GM18873 (cell line): ENCODE measurements at regions not wholly inside any gene's neighbourhood (a gene's known extent, or its start where the extent isn't known, plus 50 kb on each side); places are given as distances from the start of the nearest gene placed in this dataset.

Source experiments
- ATAC-seq: cut with Tn5 transposase; IDR thresholded peaks from one replicate; pipeline ENCODE4 v1.9.1; 2021; ENCODE audit warnings: mild to moderate bottlenecking, moderate library complexity, moderate number of reproducible peaks; ENCODE audit not compliant: unreplicated experiment, low FRiP score

DNA sequence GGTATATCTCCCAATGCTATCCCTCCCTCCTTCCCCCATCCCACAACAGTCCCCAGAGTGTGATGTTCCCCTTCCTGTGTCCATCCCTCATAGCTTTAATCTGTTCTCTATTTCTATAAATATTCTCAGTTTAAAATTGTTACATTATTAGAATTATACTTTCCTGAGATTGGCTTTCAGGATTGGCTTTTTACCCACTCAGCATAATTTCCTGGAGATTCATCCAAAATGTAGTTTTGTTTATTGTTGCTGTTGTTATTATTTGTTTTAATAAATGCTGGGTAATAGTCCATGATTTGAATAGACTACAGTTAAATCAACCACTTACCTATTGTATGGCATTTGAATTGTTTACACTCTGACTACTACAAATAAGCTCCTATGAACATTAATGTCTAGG lies 936.4 kb downstream of the FAT4 start:
- ATAC-seq, result no peak

DNA sequence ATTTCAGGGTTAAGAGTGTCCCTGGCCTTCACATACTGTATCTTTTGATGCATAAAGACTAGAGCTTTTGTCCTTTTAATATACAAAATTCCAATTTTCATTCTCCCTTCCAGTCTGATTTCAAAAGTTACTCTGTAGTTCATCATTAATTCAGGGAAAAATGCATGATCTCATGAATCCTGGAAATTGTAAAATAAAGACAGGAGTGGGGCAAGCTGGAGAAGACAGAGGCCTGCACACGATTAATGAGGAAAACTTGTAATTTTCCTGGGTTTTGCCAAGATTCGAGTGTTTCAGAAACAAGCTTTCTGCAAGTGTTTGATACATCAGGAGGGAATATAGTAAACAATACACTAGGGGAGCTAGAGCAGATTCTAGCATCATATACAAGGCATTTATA lies 947.9 kb downstream of the FAT4 start:
- ATAC-seq, result no peak

DNA sequence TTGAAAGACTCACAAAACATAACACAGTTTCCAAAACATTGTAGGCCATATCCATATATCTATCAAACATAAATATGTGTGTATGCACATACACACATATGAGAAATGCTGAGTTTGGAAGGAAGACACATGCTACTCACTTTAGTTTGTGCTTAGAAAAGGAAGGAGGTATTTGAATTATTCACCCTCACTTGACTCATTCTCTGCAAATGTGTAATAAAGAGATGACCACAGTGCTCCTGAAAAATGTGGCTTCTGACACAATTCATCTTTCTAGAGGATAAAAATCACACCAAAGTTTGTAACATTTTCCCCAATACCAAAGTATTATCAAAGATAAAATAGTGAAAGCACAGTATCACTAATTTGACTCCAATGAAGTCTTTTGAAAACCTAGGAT lies 950.1 kb downstream of the FAT4 start:
- no peak for ATAC-seq

DNA sequence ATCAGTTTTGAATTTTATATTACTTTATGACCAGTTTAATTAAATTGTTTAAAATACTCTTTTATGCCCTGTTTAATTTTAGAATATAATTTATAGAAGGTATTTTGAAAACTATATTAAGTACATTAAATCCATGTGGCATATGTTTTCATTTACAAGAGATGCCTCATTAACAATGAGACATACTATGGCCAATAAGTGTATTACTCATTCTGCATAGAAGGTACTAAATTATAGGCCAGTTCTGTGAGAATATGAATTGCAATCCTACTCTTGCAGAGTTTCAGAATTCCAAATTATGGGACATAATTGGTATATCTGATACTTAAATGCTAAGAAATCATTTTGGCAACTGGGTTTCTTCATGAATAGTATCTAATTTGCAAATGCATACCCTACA lies 951.1 kb downstream of the FAT4 start:
- no peak for ATAC-seq

DNA sequence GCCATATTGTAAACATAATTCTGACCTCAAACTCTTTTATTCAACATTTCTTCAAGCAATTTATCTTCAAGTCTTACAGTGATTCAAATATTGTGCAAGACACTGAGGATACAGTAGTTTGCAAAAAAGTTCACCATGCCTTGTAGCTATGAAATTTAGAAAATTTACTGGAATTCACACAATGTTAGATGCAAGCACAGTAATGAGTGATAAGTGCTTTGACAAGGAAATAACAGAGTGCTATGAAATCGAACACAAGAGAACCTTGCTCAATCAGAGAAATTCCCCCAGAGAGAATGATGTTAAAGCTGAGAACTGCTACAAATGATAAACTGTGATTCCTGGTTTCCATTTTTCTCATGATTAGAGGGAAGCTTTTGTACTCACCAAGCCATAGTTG lies 952.9 kb downstream of the FAT4 start:
- ATAC-seq, result no peak

DNA sequence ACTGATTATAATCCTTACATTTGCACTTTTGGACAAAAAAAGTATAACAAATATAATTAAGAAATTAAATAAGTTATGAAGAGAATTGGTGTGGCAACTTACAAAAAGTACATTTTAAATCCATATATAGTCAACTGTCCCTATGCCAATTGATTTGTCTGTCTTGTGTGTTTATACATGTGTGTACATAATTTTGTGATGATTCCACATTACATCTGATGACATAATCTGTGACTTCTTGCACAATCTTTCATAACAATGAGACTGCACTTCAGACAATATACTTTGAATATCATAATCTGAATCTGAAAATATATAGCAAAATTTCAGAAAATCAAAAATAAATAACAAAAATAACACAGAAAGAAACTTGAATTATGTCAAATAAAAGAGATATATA lies 953.4 kb downstream of the FAT4 start:
- ATAC-seq, result no peak

DNA sequence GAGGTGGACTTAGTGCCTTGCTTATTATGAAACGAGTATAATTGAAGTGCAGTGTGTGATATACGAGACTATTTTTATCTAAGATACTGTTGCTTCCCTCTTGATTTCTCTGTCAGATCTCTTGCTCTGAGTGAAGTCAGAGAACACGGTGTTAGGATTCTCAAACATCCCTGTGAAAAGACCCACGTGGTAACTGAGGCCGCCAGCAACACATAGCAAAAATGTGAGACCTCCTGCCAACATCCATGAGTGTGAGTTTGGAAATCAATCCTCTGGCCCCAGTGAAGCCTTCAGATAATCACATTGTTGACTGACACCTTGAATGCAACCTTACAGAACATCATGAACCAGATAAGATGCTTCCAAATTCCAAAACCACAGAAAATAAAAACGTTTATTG lies 954.4 kb downstream of the FAT4 start:
- ATAC-seq, result no peak

DNA sequence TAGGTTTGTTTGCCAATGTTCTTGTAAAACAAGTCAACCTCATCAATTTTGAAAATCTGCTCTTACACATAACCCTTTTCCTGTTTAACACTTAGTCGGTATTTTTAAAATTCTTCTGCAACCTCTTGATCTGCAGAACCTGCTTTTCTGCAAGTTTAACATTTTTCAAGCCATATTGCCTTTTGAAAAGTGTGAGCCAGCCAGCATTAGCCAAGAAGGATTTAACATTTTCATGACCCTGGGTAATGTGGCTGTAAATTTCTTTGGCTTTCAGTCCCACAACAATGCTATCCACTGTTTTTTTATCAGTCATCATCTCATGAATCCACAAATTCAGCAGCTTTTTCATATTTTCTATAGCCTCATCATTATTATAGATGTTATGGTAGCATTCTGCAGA lies 956.5 kb downstream of the FAT4 start:
- no peak for ATAC-seq

DNA sequence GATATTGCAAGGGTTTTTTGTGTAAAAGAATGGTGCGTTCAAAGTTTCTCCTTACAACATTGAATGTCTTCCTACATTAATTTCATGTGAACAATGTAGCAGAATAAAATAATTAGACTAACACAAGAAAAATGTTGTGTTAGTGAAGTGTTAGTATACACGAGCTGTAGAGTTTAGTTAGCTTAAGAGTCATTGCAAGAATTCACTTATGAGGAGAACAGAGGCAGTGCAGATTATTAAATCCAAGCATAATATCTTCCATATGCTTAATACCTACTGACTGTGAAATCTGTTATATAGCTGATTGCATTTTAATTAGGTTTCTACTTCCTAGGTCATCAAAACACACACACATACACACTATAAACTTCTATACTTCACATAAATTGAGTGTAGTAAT lies 959.0 kb downstream of the FAT4 start:
- no peak for ATAC-seq

DNA sequence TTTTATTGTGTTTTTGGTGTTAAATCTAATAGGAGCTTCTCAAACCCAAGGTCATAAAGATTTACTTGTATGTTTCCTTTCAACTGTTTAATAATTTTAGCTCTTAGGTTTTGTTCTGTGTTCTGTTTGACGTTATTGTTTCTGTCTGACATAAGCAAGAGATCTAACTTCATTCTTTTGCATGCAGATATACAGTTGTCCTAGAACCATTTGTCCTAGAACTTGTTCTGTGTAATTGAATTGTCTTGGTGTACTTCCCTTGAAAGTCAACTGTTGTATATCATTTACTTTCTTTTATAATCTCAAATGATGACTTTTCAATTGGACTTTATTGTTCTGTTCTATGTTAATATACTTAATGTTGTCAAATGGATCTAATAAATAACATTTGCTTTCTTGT lies 977.1 kb downstream of the FAT4 start:
- ATAC-seq, result no peak

DNA sequence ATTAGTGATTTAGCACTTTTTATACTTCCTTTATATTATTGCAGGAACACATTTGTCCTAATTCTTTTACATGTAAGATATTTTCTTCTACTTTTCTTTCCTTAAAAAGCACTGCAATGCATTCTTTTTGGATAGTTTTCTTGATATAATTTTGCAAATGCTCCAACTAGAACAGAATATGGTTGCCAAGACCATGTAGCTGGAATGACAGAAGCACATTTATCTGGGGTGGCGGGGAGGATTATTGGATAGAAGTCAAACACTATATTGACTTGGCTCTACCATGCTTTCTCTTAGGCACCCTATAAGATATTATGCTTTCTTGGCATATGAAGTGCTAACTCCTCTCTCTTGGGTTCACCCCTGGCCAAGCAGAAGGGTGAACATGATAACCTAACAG lies 983.5 kb downstream of the FAT4 start:
- no peak for ATAC-seq

DNA sequence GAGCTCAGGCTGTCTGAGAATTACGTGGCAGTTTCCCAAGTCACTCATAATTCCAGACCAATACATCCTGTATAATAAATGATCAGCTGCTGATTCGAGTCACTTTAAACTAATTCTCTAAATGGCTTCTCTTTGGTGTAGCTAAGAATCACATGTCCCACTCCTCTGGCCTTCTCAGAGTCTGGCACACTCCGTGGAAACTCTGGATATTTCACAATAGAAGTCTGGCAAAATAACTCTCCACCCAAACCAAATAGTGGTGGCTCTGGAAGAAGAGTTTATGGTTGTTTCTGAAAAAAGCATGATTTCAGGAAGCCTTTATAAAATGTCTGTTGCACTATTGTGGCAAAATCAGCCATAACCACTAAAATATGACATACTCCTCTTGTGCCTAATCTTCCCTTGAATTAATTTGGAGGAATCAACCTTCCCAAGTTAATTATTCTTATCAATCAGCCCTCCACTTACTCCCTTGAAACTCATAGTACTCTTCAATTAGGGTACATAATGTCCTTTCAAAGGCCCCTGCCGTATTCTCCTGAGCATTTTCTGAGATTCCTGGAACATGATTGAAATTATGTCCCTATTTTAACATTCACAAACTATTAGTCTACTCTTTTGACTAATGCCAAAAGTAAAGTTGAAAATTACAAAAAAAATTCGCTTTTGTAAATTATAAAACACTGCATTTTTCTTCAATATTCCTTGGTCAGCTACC lies 991.6 kb downstream of the FAT4 start:
- no peak for ATAC-seq

DNA sequence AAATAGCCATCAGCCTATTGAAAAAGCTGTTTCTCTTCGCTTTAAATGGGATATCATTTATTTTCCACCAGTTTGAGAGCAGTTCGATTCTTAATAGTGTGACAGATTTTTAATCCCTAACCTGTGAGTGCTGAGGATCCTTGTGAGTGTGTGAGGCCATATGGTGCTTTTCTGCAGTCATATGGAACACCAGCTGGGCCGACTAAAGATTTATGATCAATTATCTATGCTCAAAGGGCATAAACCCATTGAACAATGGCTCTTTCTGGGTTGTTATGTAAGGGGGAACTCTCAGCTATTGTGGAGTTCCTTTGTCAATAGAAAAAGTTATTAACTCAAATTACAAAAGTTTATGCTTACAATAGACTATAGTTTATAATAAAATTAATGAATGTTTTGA lies 1003.6 kb downstream of the FAT4 start:
- no peak for ATAC-seq

DNA sequence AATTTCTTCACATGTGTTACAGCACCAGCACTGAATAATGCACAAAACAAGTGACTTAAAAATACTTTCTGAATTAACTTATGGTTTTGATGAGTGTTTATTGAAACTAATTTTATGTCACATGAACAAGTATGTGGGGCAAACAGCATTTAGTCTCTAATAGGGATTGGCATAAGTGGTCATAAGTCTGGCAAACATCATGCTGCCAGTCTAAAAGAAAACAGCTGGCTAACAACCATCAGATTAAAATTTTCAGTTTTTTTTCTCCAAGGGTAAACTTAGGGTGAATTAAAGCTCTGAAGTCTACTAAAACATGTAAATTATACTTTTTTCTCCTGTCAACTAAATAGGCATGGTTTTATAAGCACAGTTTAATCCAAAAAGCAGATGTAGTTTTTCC lies 1014.2 kb downstream of the FAT4 start:
- ATAC-seq, result no peak

DNA sequence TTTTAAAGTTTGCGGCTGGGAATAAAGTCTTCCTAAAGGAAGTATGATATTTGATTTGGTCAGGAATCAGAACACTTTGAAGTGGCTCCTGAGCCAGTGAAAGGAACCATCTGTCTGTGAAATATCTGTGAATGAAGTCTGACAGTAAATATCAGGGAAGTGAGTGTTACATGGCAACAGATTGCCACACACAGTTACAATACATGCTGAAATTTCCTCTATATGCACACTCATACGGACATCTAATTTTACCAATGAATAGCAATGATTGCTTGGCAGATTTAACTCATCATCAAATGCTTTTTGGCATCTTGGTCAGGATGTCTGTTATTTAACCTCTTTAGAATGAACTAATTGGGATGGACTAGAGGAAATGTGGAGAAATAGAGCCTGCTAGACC lies 1023.8 kb downstream of the FAT4 start:
- no peak for ATAC-seq

DNA sequence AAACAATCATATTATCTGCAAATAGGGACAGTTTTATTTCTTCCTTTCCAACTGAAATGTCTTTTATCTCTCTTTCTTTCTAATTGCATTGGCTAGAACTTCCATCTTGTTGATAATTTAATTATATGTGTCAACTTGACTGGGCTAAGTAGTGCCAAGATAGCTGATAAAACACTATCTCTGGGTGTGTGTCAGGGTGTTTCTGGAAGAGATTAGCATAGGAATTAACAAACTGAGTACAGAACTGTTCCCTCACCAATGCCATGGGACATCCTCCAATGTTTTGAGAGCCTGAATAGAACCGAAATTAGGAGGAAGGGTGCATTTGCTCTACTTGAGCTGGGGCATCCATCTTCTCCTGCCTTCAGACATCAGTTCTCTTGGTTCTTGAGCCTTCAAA lies 1027.2 kb downstream of the FAT4 start:
- no peak for ATAC-seq

DNA sequence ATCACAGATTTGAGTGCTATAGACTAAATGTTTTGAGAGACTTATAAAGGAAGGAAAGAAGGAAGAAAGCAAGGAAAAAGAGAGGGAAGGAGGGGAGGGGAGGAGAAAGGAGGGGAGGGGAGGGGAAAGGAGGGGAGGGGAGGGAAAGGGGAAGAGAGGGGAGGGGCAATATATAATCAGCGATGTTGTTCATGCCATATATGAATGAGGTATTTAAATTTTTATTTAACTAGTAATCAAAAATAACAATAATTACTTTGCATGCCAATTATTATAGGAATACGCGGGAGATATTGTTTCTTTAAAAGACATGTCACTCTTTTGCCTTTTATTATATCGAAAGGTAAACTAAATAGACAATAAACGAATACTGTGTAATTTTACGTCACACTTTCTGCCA lies 1029.7 kb downstream of the FAT4 start:
- no peak for ATAC-seq

DNA sequence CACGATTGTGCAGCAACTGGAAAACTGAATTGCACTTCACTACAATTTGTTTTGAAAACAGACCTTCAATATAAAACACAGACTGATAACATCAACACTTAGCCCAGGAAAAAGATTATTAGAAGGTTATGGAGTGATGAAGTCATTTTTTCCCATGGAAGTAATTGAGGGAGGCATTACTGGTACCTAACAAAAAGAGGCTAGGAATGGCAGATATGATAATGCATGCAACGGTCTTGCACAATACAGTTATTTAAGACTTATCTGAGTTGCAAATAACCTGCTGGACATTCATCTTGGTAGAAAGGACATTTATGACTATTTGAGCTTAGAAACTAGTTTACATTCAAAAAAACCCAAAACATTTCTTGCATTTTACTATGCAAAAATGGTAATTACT lies 1031.9 kb downstream of the FAT4 start:
- no peak for ATAC-seq

DNA sequence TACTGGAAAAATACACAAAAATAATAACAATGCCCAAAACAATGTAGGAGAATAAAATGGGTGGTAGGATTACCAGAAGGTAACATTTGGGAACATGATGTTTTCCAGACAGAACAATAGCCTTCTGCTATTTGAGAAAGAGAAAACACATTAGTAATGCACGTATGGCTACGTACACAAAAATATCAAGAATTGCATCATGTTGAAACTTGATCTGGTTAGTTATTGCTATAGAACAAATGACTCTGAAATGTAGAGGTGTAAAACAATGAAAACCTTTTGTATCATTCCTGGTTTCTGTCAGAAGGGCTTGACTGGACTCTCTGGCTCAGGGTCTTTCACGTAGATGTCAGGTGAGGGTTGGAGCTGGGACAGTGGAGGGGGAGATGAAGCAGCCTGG lies 1040.0 kb downstream of the FAT4 start:
- ATAC-seq, result no peak

DNA sequence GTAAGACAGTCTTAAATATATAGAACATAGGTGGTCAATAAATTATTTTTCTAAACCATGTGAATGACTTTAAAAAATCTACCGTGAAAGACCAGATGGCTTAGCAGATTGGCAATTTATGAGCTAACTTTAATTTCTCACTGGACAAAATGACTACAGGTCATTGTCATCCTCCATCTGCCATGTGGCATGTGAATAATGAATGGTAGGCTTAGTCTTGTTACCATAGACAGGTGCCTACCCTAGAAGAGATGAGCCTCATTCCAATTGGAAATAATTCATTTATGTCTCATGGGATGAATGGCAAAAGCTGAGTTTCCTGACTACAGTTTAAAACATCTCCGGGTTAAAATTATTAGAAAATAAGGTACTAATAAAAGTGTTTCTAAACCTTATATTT lies 1043.3 kb downstream of the FAT4 start:
- no peak for ATAC-seq

DNA sequence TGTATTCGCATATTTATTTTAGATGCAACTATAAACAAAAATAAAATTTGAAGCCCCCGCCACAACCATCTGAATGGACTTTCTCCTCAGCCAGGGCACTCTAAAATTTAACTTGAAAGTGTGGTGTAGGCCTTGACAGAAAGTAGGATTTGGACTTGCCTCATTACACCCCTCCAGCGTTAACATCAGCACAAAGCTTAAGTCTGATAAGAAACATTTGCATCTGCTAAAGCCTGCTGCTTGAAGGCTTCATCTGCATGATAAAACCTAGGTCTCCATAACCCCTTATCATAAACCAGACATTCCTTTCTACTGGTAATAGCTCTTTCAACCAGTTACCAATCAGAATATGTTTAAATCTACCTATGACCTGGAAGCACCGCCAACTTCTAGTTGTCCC lies 1046.5 kb downstream of the FAT4 start:
- ATAC-seq, result no peak

DNA sequence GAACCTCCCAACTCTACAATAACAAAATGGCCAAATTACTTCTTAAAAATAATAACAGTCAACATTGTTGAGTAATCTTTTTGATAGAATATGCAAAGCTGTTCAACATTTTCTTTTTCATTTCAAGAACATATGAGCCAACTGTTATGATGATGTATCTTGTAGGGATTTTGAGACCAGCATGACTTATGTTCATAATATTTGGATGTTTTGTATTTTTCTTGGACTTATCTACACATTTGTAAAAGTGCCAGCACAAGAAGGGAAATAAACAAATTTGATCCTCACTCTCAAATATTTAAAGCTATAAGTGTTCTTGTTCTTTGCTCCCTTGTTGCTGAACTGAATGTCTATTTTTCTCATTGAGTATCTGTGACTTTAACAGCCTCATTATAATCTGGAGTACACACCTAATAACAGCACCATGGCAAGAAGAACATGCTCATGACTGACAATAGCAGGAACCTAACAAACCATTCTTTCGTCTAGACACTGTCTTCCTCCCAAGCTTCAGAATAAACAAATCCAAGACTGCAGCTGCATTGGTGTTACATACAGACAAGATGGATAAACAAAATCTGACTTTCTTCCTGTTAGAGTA lies 1049.7 kb downstream of the FAT4 start:
- ATAC-seq, result no peak

DNA sequence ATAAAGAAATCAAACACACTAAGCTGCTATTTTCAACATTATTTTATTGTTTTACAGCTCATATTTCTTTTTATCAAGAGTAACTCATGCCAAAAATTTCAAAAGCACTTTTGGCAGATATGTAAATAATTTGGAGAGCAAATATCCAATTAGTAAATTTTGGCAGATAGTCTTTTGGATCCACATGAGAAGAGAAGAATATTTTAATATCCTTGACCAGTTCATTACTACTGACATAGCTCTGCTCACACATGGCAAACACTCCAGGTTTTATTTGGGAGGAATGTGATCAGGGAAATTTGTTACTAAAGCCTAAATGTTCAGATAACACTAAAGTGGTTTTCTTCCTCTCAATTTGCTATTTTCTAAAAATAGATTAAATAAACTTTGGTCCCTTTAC lies 1054.3 kb downstream of the FAT4 start:
- no peak for ATAC-seq
